HL-60/S4 treated with retinoic acid at 250 ng/mL for 4 days and 3 days (cell line): ENCODE measurements at regions not wholly inside any gene's neighbourhood (a gene's known extent, or its start where the extent isn't known, plus 50 kb on each side); places are given as distances from the start of the nearest gene placed in this dataset.
"Not testable (repeated sequence)": the region's sequence is repeated elsewhere in the genome, so short reads cannot be mapped to it uniquely, and the experiment has no call there.

Experiments used
- in situ Hi-C: fragments of 300-500 bp; cut with MboI; formaldehyde crosslinking; loops from 2 replicates; pipeline ENCODE4 v1.7.0; 2022; ENCODE audit warnings: low sequenced_read_pairs

DNA sequence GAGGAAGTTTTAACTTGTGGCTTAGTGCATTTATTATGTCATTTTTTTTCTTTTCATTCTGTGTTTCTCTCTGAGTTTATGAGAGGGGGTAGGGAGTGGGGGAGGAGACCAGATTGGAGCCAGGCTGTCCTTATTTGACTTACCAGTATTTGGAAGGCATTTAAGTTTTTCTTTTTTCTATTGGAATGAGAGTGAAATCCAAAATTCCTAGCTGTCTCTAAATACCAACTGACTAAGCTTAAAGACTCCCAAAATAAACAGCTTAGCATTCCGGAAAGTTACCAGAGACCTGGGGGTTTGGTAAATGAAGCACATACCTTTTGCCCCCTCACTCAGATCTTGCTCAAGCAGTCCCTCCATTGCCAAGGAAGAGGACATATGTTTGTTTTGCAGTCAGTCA lies 581.9 kb upstream of the BRINP1 start:
- in situ Hi-C loops, result no loop called here

DNA sequence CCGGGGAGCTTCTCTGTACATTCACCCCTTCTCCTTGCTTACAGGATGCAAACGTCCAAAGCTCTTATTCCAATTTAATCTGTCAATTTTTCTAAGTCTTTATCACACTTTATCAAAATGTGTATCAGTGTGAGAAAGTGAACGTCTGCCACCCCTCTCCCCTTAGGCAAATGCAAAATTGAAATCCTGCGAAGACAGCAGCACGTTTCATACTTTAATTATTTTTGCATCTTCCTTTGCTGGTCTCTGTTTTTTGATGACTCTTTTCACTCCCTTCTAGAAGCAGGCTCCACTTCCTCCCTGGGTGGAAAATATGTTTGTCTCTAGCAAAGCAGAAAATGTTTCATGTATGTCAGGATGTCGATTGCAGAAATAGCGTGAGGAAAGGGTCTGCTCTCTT lies 576.5 kb upstream of the BRINP1 start:
- in situ Hi-C loops, result no loop called here

DNA sequence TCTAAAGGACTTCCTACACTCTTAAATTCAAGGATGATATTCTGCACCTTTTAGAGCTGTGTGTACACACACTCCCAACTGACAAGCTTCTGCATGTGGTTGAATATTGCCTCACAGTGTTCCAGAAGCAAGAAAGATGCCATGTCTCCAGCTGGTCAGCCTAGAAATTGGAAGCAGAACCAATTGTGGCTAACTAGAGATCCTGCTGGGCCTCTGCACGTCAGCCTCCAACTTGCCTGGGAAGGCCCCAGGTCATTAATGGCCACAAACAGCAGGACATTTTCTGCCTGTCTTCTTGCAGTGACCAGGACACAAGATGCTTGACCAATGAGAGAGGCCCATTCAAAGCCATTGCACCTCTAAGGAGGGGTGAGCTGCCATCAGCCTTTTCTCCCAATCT lies 571.9 kb upstream of the BRINP1 start:
- in situ Hi-C loops, result no loop called here

DNA sequence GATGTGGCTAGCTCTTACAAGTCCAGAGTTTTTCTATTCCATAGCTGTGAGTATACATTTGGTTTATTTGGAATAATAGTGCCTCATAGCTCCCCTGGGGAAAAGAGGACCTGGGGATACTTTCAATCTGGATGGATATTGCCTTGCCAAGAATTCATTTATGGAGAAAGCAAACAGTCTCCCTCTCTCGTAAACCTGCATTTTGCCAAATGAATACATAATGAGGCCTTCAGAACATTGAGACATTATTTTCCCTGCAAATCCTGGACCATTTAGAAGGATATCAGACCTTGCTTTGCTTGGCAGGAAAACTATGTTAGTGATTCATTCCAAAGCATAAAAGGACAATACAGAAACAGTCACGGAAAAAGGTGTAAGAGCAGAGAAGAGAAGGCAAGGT lies 569.6 kb upstream of the BRINP1 start:
- in situ Hi-C loops, result no loop called here

DNA sequence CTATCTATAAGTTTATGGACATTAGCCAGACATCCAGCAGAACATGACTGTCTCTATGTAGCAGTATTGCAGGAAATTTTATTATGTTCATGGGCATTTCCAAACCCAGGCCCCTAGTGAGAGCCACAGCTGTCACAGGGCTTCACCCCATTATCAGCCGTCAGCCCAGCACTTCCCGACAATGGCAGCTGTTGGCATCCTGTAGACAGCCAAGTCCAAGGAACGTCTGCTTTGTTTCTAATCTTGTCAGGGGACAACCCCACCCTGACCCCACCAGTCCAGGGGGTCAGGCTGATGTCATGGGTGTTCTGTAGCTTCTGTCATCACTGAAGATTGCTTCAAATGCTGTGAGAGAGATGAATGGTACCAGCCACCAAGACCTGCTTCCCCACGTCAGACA lies 565.3 kb upstream of the BRINP1 start:
- in situ Hi-C loops, result no loop called here

DNA sequence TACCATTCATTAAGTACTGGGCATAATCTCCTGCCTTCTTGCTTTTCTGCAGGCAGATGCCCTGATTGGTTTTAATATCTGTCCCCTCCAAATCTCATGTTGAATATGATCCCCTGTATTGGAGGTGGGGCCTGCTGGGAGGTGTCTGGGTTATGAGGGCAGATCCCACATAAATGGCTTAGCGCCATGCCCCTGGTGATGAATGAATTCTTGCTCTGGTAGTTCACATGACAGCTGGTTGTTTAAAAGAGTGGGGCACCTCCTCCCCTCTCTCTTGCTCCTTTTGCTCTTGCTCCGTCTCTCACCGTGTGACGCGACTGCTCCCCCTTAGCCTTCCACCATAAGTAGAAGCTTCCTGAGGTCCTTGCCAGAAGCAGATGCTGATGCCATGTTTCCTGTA lies 564.0 kb upstream of the BRINP1 start:
- in situ Hi-C loops, result no loop called here

DNA sequence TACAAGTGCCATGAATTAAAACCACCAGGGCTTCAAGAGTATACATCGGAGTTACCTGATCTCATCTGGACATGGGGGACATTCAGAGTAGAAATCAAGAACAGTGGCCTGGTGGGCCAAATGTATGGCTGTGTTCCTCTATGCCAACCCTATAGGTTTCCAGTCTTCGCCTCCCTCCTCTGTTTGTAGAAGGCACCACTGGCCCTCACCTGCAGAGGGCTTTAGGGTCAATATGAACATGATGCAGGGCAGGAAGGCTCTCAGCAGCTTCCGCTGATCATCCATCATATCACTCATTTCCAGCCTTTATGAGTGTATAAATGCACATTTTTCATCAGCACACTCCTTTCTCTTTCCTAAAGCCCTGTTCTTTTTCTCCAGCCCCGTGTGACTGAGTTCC lies 555.5 kb upstream of the BRINP1 start:
- in situ Hi-C loops, result no loop called here

DNA sequence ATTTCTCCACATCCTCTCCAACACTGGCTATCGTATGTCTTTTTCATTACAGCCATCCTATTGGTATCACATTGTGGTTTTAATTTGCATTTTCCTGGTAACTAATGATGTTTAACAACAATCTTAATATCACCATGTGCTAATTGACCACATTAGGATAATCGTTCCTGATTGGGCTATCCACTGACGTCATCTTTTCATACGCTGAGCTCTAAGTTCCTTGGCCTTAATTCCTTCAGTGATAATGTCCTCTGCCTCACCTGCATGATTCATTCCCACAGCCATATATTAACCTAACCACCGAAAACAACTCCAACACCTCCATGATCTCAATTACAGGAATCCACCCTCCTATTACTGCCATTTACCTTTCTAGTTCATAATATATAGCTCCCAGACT lies 547.9 kb upstream of the BRINP1 start:
- in situ Hi-C loops, result no loop called here

DNA sequence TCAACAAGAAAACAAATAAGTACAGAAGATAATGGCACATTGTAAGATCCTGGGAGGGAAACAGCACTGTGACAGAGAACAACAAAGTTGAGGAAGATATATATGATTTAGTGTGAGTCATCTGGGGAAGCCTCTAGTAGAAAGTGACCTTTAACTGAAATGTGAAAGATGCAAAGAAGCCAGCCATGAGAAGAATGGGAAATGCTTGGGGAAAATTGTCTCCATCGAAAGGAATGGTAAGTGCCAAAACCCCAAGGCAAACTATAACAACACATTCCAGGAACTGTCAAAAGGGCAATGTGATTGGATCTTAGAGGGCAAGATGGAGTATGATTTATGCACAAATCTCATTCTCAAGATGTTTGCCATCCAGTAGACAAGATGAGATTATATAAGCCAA lies 537.8 kb upstream of the BRINP1 start:
- in situ Hi-C loops, result no loop called here

DNA sequence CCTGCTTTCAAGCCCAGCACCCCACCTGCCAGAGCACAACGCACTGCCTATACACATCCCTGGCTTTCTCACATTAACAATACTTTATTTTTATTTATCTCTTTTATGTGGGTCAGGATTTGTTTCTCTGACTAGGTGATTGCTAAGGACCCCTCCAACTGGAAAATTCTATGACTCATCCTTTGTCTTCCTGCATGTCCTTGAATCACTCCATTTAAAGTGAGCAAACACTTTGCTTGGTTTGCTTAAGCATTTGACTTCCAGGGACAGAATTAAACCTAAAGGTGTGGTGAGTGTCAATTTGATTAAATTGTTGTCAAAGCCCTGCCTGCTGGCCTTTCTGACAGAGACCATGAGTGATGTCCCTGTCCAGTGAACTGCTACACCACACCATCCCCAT lies 536.5 kb upstream of the BRINP1 start:
- in situ Hi-C loops, result no loop called here

DNA sequence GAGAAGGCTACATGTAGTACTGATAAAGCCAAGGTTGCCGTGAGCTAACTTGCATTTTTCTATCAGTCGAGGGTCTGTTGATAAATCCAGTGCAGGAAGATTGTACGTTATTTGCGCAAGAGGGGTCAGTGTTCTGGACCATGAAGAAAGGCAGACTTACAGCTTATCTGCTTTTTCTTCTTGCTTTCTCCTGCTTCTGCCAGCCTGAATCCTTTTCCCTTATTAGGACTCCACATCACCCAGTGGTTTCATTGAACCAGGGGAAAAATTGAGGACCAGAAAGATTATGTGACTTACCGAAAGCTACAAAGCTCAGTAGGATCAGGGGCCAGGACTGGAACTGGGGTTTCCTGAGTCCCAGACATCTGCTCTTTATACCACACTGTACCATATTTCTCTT lies 534.6 kb upstream of the BRINP1 start:
- in situ Hi-C loops, result no loop called here

DNA sequence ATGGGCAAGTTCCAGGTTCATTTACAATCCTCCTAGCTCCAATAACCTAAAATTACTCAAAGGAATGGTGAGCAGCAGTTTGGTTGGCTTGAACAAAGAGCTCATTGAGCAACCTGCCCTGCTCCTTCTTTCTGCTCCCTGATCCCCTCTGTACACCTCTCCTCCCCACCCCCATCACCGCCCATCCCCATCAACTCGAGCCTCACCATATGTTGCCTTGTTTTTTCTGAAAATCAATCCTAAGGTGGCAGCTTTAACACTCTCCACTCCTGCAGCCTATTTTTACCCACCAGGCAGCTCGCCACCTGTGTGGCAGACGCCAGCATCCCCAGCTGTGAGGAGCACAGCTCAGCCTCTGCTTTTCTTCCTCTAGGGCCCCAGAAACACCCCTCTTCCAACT lies 533.4 kb upstream of the BRINP1 start:
- in situ Hi-C loops, result no loop called here

DNA sequence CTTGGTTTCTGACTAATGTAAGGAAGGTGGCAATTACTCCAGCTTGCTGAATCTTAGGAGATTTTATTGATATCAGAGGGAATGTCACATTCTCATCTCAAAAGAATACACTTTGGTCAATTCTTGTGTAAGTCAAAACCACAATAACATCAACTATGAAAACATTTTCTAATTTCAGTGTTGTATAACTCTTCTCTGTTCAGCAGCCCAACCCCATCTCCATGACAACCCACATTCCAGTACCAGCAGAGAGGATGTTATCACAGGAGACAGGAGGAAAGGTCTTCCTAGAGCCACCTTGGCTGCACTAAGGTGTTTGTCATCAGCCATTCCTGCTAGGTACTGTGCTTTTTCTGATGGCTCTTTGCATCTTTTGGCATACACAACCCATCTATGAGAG lies 529.1 kb upstream of the BRINP1 start:
- in situ Hi-C loops, result no loop called here

DNA sequence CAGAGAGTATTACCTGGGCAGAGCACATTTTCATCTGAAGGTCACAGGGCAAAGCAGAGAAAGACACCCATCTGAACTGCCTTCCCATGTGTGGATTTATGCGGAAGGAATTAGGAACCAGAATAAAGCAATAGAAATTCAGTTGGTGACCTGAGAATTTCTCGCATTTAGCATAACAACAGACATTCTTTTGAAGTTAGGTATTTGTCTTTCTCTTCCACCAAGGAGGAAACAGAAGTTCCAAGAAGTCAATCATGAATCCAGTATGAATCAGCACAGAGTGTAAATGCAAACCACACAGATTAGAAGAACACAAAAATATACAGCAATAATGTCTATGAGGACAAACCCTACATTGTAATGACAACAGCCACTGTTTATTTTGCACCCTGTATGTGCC lies 515.2 kb upstream of the BRINP1 start:
- in situ Hi-C loops, result no loop called here

DNA sequence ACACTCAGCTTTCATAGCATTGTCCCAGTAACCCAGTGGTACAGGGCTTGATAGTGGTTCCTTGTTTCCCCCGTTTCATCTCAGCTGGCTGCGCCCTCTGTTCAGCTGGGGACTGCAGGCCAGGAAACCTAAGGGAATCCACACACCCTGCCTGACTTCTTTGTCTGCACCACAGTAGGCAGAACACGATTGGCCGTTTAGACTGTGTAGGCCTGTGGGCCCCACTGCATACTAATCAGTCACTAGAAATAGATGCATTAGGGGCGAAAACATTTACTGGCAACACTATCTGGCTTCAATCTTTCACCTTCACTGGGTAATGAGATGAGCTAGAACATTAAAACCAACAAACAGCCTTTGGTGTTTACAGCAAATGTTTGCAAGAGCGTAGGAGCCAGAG lies 512.7 kb upstream of the BRINP1 start:
- in situ Hi-C loops, result no loop called here

DNA sequence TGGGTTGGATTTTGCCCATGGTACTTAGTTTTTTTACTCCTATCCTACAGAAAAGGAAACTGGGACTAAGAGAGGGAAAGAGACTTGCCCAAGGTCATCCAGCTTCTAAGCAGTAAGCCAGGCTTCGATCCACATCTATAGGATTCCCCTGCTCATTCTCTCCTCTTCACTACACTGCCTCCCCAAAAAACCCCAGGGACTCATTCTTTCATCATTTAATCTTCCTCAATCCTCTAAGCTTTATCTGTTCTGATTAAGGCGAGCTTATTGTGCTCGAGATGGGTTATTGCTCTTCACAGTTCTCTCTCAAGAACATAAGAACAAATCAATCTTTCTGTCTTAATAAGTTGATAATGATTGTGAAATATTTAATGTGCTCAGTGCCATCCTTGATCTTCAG lies 511.1 kb upstream of the BRINP1 start:
- in situ Hi-C loops, result no loop called here

DNA sequence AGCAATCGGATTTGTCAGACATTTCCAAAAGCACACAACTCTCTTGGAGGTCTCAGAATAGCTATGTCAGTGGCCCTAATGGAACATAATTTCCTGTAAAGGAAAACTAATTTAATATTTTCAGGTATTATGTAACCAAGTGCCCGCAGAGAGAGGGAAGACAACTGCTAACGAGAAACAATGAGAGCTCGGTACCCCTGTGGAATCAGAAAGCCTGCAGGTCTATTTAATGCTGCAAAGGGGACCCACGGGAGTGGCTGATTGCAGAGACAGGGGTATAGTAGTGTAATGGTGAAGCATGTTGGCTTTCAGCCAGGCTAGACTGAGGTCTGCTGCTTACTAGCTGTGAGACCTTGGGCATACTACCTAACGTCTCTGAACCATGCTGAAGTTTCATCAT lies 508.1 kb upstream of the BRINP1 start:
- in situ Hi-C loops, result no loop called here

DNA sequence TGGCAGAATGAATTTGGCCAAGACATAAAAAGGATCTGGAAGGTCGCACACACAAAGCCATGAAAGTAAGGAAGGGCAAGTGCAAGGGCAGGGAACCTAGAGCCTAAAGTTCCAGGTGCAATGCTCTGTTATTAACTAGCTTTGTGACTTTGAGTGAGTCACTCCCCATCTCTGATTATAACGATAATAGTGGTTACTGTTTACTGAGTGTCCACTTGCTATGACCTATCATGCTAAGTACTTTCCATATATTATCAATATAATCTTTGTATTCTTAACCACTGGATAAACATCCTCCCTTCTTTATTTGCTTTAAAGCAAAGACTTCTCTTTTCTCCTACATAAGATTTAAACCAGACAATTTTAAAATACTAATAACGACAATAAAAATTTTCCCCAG lies 504.6 kb upstream of the BRINP1 start:
- in situ Hi-C loops, result no loop called here

DNA sequence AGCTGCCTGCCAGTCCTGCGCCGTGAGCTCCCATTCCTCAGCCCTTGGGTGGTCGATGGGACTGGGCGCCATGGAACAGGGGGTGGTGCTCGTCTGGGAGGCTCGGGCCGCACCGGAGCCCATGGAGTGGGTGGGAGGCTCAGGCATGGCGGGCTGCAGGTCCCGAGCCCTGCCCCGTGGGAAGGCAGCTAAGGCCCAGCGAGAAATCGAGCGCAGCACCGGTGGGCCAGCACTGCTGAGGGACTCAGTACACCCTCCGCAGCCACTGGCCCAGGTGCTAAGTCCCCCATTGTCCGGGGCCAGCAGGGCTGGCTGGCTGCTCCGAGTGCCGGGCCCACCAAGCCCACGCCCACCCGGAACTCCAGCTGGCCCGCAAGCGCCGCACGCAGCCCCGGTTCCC lies 501.0 kb upstream of the BRINP1 start:
- in situ Hi-C loops, result not testable (repeated sequence)

DNA sequence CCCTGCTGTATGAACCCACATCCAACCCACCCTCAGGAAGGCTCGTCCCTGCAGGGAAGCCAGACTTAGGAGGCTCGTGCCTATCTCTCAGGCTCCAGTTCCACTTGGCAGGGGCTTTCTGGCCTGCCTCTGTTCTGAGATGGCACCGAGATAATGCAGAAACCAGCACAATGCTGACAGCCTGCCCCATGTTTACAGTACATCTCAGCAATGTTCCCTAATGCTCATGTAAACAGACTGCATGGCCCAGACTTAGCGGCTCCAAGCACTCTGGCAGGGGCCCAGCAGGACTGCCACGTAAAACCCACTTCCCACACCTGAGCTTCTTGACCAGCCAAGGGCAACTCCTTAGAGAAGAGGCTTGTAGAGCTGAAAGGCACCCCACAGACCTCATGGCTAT lies 499.5 kb upstream of the BRINP1 start:
- in situ Hi-C loops, result no loop called here

DNA sequence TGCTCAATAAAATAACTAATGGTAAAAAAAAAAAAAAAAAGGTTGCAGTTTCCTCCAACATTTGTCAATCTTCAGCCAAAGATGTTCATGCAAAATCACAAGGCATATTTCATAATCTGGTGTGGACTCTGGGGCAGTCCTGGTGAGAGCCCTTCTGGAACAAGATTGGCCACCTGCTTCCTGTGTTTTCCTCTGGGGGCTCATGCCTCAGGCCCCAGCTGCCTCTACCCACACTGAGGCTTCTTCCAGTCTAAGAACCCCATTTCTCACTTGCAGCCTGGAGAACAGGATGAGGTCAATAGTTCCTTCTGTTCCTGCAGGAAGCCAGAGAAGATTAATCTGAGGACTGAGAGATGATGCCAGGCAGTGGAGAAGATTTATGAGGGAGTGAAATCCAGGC lies 492.6 kb upstream of the BRINP1 start:
- in situ Hi-C loops, result no loop called here

DNA sequence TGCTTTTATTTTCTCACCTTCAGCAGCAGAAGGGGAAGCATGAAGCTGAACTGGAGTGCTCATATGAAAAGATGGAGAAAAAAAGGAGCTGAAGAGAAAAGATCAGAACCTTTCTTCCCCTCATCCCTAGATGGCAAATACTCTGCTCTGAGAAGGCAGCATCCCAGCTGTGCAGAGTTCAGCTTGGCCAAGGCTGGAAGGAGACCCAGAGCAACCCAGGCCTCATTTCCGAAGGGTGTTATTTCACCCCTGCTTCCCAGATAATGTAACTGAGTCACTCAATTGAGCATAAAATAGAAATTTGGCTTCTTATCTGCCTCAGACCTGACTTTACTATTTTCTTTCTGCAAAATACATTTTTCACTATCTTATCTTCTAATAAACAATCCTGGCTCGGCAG lies 489.9 kb upstream of the BRINP1 start:
- in situ Hi-C loops, result no loop called here

DNA sequence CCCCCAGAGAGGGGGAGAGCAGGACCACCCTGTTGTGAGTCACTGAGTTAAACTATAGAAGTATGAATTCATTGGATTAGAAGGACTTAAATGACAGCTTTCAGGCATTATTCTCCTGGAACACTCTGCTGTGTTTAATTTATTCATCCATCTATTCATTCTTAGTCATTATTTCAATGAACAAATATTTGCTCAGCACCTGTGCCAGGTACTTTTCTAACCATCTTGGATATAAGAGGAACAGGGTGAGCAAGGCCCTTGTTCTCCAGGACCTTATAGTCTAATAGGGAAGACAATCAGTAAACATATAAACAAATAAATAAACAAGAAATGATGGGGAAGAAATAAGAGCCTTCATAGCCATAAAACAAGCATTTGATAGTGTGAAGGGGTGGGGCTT lies 483.9 kb upstream of the BRINP1 start:
- in situ Hi-C loops, result no loop called here

DNA sequence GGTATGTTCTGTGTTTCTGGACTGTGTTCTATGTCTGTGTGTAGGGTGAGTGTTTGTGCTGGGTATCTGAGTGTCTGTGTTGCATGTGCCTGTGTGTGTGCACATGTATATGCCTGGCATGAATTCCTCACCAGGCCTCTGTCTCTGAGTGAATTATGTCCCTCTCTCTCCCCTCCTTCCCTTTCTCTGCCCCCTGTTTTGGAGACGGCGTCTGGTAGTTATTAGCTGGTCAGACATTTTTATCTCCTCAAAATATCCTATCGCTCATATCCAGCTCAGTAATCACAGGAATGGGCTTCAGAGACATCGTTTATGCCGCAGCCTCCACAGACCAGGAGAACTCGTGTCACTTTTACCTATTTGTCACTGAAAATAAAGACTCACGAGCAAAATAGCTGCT lies 483.2 kb upstream of the BRINP1 start:
- in situ Hi-C loops, result no loop called here
